GM21423 (cell line): ENCODE measurements at regions not wholly inside any gene's neighbourhood (a gene's known extent, or its start where the extent isn't known, plus 50 kb on each side); places are given as distances from the start of the nearest gene placed in this dataset.

Experiments
- ATAC-seq: cut with Tn5 transposase; IDR thresholded peaks from one replicate; pipeline ENCODE4 v1.9.1; 2021; ENCODE audit warnings: mild to moderate bottlenecking, moderate library complexity; ENCODE audit not compliant: unreplicated experiment

DNA sequence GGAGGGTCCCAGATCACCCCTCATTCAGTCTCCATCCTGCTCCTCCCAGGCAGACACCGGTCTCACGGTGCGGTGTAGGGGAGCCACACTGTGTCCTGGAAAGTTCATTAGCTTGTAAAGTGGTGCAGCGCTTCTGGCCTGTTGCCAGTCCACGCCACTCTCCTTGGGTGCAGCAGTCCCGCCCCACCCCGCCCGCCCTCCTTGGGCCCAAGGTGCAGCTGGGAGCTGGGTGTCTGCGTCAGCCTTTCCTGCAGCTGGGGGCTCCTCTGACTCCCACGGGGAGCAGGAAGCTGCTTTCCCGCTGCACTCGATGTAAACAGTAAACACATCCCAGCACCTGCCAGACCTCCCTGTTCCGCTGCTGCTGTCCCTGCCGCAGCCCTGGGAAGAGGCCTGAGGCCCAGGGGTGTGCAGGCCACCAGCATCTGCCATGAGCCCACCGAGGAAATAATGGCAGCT is 53.8 kb upstream of the ASB18 start:
- ATAC-seq, result no peak

DNA sequence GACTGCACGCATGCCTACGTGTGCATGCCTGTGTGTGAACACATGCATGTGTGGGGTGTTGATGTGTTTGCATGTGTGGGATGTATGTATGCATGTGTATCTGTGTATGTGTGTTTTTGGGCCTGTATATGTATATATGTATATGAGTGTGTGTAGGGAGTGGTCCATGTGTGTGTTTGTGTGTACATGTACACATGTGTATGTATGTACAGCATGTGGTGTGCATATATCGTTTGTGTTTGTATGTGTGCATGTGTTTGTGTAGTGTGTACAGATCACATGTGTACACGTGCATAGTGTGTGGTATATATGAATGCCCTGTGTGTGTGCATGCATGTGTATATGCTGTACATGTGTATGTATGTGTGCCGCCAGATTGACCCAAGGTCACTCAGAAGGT is 54.2 kb upstream of the ASB18 start:
- no peak for ATAC-seq

DNA sequence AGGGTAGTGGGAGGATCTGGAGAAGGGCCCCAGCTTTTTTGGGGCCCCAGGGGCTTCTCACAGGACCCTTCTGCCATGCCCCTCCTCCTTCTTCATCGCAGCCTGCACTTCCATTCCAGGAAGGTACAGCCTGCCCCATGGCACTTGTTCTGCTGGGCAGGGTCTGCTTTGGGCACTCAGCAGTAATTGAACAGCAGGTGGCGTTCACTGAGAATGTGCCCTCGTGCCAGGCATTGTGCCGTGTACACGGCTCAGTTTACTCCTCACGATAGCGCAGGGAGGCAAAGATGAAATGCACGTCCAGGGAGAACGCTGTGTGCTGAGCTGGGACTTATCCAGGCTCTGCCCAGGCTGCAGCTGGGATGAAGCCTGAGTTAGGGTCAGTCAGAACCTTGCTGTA is 54.8 kb upstream of the ASB18 start:
- ATAC-seq, result no peak

DNA sequence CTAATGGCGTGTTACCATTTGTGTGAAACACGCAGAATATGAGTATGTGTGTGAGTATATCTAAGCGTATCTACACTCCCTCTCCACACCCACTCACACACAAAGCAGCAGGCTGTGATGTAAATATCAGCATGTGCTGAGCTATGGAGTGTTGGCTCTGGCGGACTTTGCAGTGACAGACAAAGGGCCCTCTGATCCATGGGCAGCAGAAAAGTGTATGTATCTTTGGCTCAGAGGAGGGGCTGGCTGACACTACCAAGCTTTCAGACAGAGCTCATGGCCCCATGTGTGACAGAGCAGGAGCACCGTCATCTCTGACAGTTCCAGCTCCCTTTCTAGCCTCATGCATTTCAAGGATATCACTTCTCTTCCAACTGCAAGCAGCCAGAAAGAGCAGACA is 57.2 kb upstream of the ASB18 start:
- ATAC-seq, result no peak

DNA sequence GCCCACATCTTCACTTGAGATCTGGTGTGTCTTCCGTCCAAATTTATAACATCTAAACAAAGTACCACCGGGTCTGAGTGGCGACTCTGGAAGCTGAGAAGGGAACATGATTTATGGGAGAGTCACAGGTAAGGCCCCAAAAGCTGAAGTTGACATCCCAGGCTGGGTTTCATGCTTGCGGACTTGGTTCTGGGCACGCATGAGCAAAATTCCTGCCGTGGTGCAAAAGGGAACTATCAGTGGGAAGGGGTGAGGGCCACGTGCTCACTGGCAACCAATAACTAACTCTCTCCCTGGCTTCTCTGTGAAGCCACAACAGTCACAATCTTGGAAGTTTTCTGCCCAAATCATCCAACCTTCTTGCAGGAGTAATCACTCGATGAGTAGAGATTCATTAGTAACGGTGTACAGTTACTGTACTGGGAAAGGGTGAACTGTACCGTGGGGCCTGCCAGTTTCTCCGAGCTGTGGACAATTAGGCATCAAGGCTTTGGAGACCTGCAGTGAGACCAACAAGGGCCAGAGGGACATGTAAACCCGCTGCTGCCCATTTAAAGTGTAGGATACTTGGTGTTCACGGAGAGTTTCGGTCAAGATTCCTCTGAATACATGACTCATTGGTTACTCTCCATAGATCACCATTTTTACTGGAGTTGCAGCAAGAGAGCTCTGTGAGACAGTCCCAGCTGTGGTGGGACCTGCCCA is 69.4 kb upstream of the ASB18 start:
- no peak for ATAC-seq

DNA sequence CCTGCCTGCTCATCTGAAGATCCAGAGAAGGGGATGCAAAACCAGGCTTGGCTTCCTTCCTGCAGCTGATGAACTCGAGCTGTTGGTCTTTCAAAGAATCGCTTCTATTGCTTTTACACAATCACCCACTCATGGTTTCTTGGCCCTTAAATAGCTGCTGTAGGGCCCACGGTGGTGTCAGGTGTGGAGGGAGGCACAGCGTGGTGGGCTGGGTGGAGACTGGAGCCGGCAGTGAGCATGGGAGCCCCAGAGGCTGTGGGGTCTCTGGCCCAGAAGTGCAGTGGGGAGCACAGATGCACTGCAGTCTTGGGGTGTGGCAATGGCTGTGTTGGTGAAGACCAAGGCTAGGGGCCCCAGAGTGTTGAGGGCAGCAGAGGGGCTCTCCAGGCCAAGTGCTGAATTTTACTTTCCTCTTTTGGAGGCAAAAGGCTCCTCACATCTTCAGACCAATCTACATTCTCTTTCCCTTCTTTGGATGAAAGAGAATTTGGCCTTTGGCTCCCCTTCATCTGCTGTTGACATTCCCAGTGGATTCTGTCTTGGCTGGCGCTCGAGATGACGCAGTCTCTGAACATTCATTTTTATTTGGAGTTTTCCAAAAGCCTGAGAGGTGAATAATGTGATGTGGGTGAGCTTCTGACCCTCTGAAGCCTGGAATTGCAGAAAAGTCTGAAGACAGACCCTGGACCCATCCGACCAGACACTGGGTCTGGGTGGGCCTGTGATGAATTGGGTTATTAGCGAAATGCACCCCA is 70.1 kb upstream of the ASB18 start:
- ATAC-seq, result no peak

DNA sequence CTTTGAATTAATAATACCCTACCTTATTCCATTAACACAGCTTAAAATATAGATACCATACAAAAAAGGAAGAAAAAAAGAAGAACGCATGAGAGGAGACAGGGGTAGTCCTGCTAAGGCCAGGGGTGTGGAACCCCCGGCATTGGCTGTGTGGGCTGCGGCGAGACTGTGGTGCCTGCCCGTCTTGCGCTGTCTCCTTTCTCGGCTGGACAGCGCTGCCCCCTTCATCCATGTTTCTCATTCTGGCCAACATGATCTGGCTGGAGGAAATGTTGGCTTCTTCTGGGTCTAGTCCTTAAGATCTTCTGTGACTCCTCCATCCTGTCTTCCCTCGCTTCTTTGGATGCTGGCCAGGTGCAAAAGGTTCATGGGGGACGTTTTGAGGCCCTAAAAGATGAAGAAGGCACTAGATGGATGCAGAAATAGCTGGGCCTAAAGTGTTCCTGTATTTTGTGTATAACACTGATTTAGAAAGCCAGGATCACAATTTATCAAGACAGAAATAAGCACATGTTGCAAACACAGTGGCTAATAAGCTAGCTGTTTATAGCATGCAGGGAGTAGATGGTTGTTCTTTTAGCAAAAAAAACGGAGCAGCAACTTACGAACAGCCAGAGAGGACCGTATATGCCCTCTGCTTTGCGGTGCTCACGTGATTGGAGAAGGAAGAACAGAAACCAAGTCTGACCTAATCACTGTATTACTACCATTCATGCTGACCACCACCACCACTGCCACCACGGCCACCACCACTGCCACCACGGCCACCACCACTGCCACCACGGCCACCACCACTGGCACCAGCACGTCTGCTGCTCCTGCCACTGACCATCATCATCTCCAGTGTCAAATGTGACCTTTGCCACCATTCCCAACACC is 71.7 kb upstream of the ASB18 start:
- no peak for ATAC-seq

DNA sequence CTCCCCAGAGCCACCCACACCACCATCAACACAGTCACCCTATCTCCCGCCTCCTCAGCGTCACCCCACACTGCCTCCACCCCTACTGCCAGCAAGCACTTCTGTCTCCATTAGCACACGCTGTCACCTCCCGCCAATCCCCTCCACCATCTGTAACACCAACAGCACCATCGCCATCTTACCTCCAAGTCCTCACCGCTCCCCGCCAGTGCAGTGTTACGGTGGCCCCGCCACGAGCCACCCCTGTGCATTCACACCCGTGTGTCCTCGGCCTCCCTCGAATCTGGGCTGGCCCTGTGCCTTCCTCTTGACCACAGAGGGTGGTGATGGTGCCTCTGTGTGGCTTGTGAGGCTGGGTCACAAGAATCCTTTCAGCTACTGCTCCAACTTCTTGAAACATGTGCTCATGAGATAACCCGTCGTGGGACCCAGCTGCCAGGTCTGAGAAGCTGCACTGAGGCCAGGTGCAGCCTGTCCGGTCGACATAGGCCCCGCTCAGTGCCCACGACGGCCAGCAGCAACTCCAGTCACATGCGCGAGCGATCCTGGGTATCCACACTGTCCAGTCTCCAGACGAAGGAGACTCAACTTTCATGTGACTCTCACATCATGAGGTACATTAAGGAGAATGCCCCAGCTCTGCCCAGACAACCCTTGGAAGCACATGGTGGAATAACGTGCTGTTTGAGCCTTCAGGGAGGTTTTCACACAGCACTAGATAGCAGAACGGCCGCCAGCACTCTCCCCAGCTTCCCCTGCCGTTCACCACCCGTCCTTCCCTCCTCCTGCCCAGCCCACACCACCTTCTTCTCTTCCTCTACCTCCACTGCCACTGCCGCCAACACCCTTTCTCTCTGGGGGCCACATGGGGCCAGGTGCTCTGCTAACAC is 72.6 kb upstream of the ASB18 start:
- no peak for ATAC-seq

DNA sequence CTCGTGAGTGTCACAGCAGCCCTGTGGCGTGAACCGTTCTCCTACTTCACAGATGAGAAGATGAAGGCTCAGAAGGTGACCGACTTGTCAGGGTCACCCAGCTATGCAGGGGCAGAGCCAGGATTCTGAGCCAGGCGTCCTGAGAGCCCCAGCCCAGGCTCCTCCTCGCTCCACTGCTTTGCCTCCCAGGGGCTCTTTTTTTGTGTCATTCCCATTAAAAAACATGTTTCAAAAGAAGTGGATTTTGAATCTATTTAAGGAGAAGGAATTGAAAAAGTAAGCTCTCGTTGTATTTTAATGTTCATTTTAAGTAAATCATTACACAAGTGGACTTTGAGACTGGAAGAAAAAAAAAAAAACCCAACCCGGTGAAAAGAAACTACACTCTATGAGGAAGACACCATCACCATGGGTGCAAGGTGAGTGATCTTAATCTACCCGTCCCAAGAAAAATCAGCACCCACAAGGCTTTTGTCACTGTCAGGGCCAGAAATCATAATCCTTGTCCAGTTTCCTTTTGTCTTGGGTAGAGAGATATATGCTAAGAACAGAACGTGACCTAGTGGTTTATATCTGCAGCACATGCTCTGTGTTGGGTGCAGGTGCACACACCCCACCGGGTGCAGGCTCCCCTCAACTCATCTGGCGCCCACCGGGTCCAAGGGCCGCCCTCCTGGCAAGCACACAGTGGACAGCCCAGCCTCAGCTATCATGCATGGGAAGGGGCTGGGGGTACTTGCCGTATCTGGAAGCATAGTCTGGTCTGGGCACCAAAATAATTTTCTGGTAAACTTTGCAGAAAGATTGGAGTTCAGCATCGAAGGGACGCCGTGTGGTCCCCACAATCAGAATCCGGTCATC is 73.5 kb upstream of the ASB18 start:
- no peak for ATAC-seq

DNA sequence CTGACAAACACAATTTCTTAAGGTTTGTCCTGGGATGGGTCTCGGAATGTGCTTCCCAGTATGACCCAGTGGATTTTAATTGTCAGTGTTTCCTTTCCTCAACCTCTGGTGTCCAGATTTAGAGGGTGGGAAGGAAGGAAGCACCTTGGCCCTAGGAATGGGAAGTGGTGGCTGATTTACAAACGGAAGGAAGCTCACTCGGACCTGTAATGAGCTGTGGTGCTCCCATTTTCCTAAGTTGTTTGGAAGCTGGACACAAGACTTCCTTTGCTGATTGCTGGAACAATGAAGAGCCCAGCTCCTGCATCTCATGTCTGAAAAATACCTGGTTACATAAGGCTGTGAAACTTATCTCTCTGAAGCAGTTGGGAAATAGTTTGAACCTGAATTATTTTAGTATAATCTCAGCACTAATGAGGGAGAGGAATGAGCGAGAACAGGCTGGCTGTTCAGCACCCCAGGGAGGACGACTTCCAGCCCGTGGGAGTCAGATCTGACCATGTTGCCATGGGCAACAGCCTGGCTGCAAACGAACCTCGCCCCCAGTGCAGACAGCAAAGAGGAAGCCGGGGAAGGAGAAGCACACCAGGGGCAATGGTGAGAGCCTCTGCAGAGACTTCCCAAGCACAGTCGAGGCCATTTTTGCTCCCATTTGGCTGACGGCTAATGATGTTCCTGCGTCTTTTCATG is 74.4 kb upstream of the ASB18 start:
- no peak for ATAC-seq

DNA sequence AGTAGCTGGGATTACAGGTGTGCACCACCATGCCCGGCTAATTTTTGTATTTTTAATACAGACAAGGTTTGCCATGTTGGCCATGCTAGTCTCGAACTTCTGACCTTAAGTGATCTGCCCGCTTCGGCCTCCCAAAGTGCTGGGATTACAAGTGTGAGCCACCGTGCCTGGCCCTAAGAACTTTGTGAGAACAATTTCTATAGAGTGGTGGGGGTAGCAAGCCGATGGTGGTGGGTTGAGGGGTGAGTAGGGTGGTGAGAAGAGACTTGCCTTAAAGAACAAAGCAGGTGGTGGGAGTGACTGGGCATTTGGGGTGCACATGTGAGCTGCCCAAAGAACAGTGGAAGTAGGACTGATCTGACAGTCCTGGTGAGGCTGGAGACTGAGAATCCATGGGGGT is 76.0 kb upstream of the ASB18 start:
- ATAC-seq, result no peak

DNA sequence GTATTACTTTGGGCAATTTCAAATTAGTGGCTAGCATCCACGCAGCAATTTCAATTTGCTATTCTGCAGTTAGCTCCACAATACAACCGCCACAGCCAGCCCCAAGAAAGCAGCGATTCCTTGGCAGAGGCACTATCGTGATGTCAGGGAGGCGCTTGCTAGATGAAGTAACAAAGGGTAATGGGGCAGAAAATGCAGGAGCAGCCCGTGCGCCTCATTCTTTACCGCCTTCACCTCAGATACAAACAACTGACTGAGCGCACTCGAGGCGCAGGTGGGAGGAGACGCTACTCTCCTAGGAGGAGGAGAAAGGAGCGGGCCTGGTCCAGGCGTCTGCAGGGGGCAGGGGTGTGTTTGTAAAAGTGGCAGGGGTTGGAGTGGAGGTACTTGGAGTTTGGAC is 76.9 kb upstream of the ASB18 start:
- ATAC-seq, result no peak

DNA sequence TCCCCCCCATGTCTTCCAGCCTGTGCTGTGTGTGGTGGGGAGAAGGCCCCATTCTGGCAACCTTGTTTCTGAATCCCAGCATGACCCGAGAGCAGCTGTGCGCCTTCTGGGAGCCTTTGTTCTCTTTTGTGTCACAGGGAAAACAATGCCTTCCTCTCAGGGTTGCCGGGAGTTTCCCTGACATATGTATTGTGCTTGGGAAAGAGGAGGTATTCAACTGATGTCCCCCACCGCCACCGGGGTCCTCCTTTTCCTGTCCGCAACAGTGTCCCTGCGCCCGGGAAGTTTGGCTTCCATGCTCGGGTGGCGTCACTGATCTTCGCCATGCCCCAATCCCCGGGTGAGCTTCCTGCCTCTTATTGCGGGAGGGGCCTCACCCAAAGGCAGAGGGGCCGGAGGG is 77.5 kb upstream of the ASB18 start:
- no peak for ATAC-seq

DNA sequence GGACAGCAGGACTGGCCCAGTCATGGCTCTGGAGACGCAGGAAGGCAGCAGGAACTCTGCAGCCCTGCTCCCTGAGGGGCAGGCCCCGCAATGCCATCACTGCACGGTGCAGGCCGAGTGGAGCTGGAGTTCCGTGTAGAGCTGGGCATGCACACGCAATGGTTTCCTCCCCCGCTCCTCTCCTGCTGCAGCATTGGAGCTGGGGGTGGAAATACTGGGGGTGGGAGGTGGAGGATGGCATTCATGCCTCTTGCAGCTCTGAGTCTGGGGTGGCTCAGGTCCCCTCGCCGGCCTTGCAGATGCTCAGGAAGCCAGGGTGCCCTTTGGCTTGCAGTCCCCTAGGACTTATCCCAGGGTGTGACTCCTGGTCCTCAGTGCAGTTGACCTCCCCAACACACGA is 78.3 kb upstream of the ASB18 start:
- ATAC-seq, result no peak

DNA sequence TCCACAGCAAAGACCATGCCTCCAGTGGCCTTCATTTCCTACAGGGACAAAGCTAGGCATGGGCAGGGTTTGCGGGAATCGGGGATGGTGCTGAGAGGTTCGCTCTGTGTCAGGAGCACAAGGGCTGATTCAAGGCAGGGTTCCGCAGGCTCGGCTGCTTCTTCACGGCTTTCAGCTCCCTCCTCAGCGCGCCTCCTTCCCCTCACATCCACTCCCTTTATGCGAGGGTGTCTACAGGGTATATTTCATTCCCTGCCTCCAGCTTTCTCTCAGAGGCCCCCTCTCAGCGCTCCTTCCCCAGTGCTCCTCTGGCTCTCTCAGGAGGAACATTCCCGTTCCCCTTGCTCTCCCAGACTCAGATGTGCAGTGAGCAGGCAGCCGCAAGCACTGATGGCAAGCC is 78.7 kb upstream of the ASB18 start:
- no peak for ATAC-seq

DNA sequence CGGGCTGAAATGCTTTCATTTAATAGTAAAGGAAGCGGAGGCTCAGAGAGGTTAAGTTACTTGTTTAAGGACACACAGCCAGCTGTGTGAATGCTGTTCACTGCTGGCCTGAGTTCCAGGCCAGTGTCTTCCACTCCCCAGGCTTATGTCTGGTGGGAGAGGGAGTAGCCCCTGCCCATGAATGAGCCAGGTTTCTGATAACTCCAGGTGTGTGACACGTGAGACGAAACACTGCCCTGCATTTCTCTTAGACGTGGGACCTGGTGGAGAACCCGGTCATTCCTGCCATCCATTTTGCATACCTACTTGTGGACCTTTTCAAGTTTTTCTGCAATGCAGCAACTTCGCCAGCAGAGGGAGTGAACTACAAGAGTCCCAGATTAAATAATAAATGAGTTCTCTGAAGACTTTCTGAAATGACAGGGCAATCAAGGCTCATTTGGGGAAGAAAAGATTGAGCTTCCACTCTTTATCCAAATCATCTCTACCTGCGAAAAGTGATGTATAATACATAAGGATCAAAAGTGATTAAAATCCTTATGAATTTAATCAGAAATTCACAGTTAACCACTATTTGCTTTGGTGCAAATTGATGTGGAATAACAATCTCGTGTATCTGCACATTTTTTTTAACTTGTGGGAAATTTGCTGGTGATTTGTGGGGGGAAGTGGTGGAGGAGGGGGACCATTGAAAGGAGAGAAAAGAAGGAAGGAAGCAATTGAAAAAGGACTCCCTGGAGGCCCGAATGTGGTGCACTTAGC is 79.4 kb upstream of the ASB18 start:
- no peak for ATAC-seq

DNA sequence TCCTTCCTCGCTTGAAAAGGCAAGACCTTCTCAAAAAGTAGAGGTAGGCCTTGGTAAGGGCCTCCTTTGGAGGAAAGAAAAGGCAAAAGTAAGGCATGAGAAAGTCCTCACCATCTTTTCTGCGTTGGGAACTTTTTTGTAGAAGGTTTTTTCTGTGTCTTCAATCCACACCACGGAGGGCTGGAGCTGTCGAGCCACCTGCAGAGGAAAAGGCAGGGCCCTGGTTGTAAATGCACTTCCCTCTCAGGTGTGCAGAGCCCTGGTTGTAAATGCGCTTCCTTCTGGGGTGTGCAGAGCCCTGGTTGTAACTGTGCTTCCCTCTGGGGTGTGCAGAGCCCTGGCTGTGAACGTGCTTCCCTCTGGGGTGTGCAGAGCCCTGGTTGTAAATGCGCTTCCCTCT is 80.2 kb upstream of the ASB18 start:
- ATAC-seq, result no peak

DNA sequence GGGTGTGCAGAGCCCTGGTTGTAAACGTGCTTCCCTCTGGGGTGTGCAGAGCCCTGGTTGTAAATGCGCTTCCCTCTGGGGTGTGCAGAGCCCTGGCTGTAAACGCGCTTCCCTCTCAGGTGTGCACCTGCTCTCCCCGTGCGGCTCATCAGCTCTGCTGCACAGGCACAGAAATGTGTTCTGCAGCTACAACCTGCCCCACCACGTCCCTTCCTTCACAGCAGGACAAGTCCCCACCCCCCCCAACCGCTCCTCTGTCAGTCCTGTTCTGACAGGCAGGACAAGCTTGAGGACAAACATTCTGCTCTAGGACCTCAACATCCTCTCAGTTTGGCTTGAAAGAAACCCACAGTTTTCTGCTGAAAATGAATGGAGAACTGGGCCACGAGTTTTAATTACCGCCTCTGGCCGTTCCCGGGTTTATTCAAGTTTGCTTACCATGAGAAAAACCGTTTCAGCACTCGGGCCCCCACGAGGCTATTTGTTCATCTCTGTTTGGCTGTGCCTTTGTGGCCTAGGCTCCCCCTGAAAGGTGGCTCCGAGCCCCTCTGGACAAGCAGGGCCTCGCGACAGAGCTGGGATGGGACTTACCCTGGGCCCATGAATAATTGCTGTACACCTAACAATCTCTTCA is 81.0 kb upstream of the ASB18 start:
- ATAC-seq, result no peak
